ENCODE measurements at regions not wholly inside any gene's neighbourhood (a gene's known extent, or its start where the extent isn't known, plus 50 kb on each side); places are given as distances from the start of the nearest gene placed in this dataset.
"Not testable (repeated sequence)": the region's sequence is repeated elsewhere in the genome, so short reads cannot be mapped to it uniquely, and the experiment has no call there.

GRCh38 chr3:195654746-195655145 is 66.0 kb upstream of the MUC20 start:
- 84% methylated on average over 5 of the region's 10 CpGs for WGBS
- not testable (repeated sequence) for H3K9me3 ChIP-seq (ENCODE audit: control insufficient read depth in 4 of 4, low read length in 3 of 4); H3K4me1 ChIP-seq (ENCODE audit: control insufficient read depth in 4 of 4, insufficient read depth in 4 of 4, low read length in 3 of 4); H3K9ac ChIP-seq (ENCODE audit: low read depth in 1 of 2, low read length in 2 of 2); H3K4me3 ChIP-seq (ENCODE audit: low read depth in 1 of 3, low read length in 3 of 3); DNase-seq (ENCODE audit: low spot score); H3K27me3 ChIP-seq (ENCODE audit: control insufficient read depth in 4 of 4, insufficient read depth in 4 of 4, low read length in 3 of 4); H3K36me3 ChIP-seq (ENCODE audit: control insufficient read depth in 4 of 4, insufficient read depth in 3 of 4, low read depth in 1 of 4, low read length in 3 of 4); H3K27ac ChIP-seq (ENCODE audit: low read depth in 1 of 2, low read length in 2 of 2)

- not testable (repeated sequence) for H3K4me1 ChIP-seq (ENCODE audit: control insufficient read depth in 4 of 4, insufficient read depth in 4 of 4, low read length in 3 of 4); H3K27ac ChIP-seq (ENCODE audit: low read depth in 1 of 2, low read length in 2 of 2); DNase-seq (ENCODE audit: low spot score); H3K4me3 ChIP-seq (ENCODE audit: low read depth in 1 of 3, low read length in 3 of 3); H3K36me3 ChIP-seq (ENCODE audit: control insufficient read depth in 4 of 4, insufficient read depth in 3 of 4, low read depth in 1 of 4, low read length in 3 of 4); H3K27me3 ChIP-seq (ENCODE audit: control insufficient read depth in 4 of 4, insufficient read depth in 4 of 4, low read length in 3 of 4); H3K9ac ChIP-seq (ENCODE audit: low read depth in 1 of 2, low read length in 2 of 2); H3K9me3 ChIP-seq (ENCODE audit: control insufficient read depth in 4 of 4, low read length in 3 of 4)
- 85% methylated on average over 14 of the region's 15 CpGs for WGBS
Measured at GRCh38 chr3:195654138-195654537, 66.6 kb upstream of the MUC20 start.

GRCh38 chr3:195653641-195654040 is 67.1 kb upstream of the MUC20 start:
- H3K4me1 ChIP-seq (ENCODE audit: control insufficient read depth in 4 of 4, insufficient read depth in 4 of 4, low read length in 3 of 4); H3K9me3 ChIP-seq (ENCODE audit: control insufficient read depth in 4 of 4, low read length in 3 of 4); H3K9ac ChIP-seq (ENCODE audit: low read depth in 1 of 2, low read length in 2 of 2); H3K27ac ChIP-seq (ENCODE audit: low read depth in 1 of 2, low read length in 2 of 2); H3K27me3 ChIP-seq (ENCODE audit: control insufficient read depth in 4 of 4, insufficient read depth in 4 of 4, low read length in 3 of 4); H3K36me3 ChIP-seq (ENCODE audit: control insufficient read depth in 4 of 4, insufficient read depth in 3 of 4, low read depth in 1 of 4, low read length in 3 of 4); H3K4me3 ChIP-seq (ENCODE audit: low read depth in 1 of 3, low read length in 3 of 3): not testable (repeated sequence)
- 8% methylated on average over 11 of the region's 14 CpGs for WGBS
- peak; percentile 35 for DNase-seq (ENCODE audit: low spot score)
- TF ChIP-seq RAD21 (IDR thresholded peaks at IDR 0.05) = peak in 1 of 2 donors; percentile 7

- H3K4me3 ChIP-seq (ENCODE audit: low read depth in 1 of 3, low read length in 3 of 3); H3K27me3 ChIP-seq (ENCODE audit: control insufficient read depth in 4 of 4, insufficient read depth in 4 of 4, low read length in 3 of 4); H3K9ac ChIP-seq (ENCODE audit: low read depth in 1 of 2, low read length in 2 of 2); H3K4me1 ChIP-seq (ENCODE audit: control insufficient read depth in 4 of 4, insufficient read depth in 4 of 4, low read length in 3 of 4); H3K27ac ChIP-seq (ENCODE audit: low read depth in 1 of 2, low read length in 2 of 2); H3K36me3 ChIP-seq (ENCODE audit: control insufficient read depth in 4 of 4, insufficient read depth in 3 of 4, low read depth in 1 of 4, low read length in 3 of 4); H3K9me3 ChIP-seq (ENCODE audit: control insufficient read depth in 4 of 4, low read length in 3 of 4): not testable (repeated sequence)
- 90% methylated on average over 19 of the region's 19 CpGs for WGBS
- peak; percentile 28 for DNase-seq (ENCODE audit: low spot score)
Measured at GRCh38 chr3:195647912-195648702, 64.4 kb upstream of the APOD start.

GRCh38 chr3:195645872-195646271 is 62.1 kb upstream of the APOD start:
- not testable (repeated sequence) for H3K4me1 ChIP-seq (ENCODE audit: control insufficient read depth in 4 of 4, insufficient read depth in 4 of 4, low read length in 3 of 4); H3K9ac ChIP-seq (ENCODE audit: low read depth in 1 of 2, low read length in 2 of 2); H3K27ac ChIP-seq (ENCODE audit: low read depth in 1 of 2, low read length in 2 of 2); H3K9me3 ChIP-seq (ENCODE audit: control insufficient read depth in 4 of 4, low read length in 3 of 4); H3K4me3 ChIP-seq (ENCODE audit: low read depth in 1 of 3, low read length in 3 of 3); H3K27me3 ChIP-seq (ENCODE audit: control insufficient read depth in 4 of 4, insufficient read depth in 4 of 4, low read length in 3 of 4); H3K36me3 ChIP-seq (ENCODE audit: control insufficient read depth in 4 of 4, insufficient read depth in 3 of 4, low read depth in 1 of 4, low read length in 3 of 4)
- DNase-seq (ENCODE audit: low spot score) = peak; percentile 14
- 77% methylated on average over 8 of the region's 8 CpGs for WGBS

GRCh38 chr3:195643245-195643644 is 59.5 kb upstream of the APOD start:
- not testable (repeated sequence) for H3K4me1 ChIP-seq (ENCODE audit: control insufficient read depth in 4 of 4, insufficient read depth in 4 of 4, low read length in 3 of 4)
- 87% methylated on average over 11 of the region's 11 CpGs for WGBS

GRCh38 chr3:195642311-195642710 is 58.6 kb upstream of the APOD start:
- not testable (repeated sequence) for H3K4me3 ChIP-seq (ENCODE audit: low read depth in 1 of 3, low read length in 3 of 3); H3K27ac ChIP-seq (ENCODE audit: low read depth in 1 of 2, low read length in 2 of 2); H3K4me1 ChIP-seq (ENCODE audit: control insufficient read depth in 4 of 4, insufficient read depth in 4 of 4, low read length in 3 of 4); H3K36me3 ChIP-seq (ENCODE audit: control insufficient read depth in 4 of 4, insufficient read depth in 3 of 4, low read depth in 1 of 4, low read length in 3 of 4); H3K9me3 ChIP-seq (ENCODE audit: control insufficient read depth in 4 of 4, low read length in 3 of 4); H3K27me3 ChIP-seq (ENCODE audit: control insufficient read depth in 4 of 4, insufficient read depth in 4 of 4, low read length in 3 of 4); H3K9ac ChIP-seq (ENCODE audit: low read depth in 1 of 2, low read length in 2 of 2)
- peak; percentile 30 for DNase-seq (ENCODE audit: low spot score)
- WGBS = 87% methylated on average over 15 of the region's 15 CpGs

More at GRCh38 chr3:195643245-195643644, 59.5 kb upstream of the APOD start:
- H3K27ac ChIP-seq (ENCODE audit: low read depth in 1 of 2, low read length in 2 of 2); H3K9ac ChIP-seq (ENCODE audit: low read depth in 1 of 2, low read length in 2 of 2); H3K27me3 ChIP-seq (ENCODE audit: control insufficient read depth in 4 of 4, insufficient read depth in 4 of 4, low read length in 3 of 4); H3K36me3 ChIP-seq (ENCODE audit: control insufficient read depth in 4 of 4, insufficient read depth in 3 of 4, low read depth in 1 of 4, low read length in 3 of 4); H3K4me3 ChIP-seq (ENCODE audit: low read depth in 1 of 3, low read length in 3 of 3); H3K9me3 ChIP-seq (ENCODE audit: control insufficient read depth in 4 of 4, low read length in 3 of 4): not testable (repeated sequence)
- DNase-seq (ENCODE audit: low spot score) = peak; percentile 30

- H3K9me3 ChIP-seq (ENCODE audit: control insufficient read depth in 4 of 4, low read length in 3 of 4); H3K4me3 ChIP-seq (ENCODE audit: low read depth in 1 of 3, low read length in 3 of 3); H3K4me1 ChIP-seq (ENCODE audit: control insufficient read depth in 4 of 4, insufficient read depth in 4 of 4, low read length in 3 of 4); H3K27me3 ChIP-seq (ENCODE audit: control insufficient read depth in 4 of 4, insufficient read depth in 4 of 4, low read length in 3 of 4); DNase-seq (ENCODE audit: low spot score); H3K27ac ChIP-seq (ENCODE audit: low read depth in 1 of 2, low read length in 2 of 2); H3K36me3 ChIP-seq (ENCODE audit: control insufficient read depth in 4 of 4, insufficient read depth in 3 of 4, low read depth in 1 of 4, low read length in 3 of 4); H3K9ac ChIP-seq (ENCODE audit: low read depth in 1 of 2, low read length in 2 of 2): not testable (repeated sequence)
- 95% methylated on average over 9 of the region's 10 CpGs for WGBS
Measured at GRCh38 chr3:195638456-195638855, 54.7 kb upstream of the APOD start.
